DOHH2 (cell line): ENCODE measurements at regions not wholly inside any gene's neighbourhood (a gene's known extent, or its start where the extent isn't known, plus 50 kb on each side); places are given as distances from the start of the nearest gene placed in this dataset.

Experiments used
- EZH2phosphoT487 ChIP-seq: fragments of 200-600 bp; sonication (generic); IDR thresholded peaks from 2 replicates; pipeline ENCODE4 v1.6.1; 2017; ENCODE audit warnings: borderline replicate concordance, mild to moderate bottlenecking, antibody characterized with exemption, low read length, moderate library complexity, mixed read lengths
- TF ChIP-seq, protein P1 (sequence below): fragments of 200-600 bp; sonication (generic); IDR thresholded peaks from one replicate; pipeline ENCODE4 v1.5.1; 2014; ENCODE audit warnings: antibody characterized with exemption, mild to moderate bottlenecking, low read depth, low read length; ENCODE audit not compliant: poor library complexity, severe bottlenecking

DNA sequence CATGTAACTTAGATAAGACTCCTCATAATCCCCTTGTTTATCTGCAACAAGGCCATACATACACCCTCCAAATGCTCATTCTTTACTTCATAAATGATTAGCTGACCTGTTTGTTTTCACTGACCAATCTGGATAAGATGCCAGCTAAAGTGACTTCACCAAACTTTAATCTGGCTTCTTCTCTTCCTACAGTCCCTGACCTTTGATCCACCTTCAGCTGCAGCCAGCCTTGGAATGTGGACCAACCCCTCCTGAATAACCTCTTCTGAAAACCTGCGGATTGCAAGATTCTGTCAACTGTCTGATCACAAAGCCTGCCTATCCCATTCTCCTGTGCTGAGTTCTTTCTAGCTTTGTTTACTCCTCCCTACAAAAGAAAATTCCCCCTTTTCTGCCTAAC lies 476.8 kb downstream of the LRRC70 start:
- TF ChIP-seq, protein P1, sequence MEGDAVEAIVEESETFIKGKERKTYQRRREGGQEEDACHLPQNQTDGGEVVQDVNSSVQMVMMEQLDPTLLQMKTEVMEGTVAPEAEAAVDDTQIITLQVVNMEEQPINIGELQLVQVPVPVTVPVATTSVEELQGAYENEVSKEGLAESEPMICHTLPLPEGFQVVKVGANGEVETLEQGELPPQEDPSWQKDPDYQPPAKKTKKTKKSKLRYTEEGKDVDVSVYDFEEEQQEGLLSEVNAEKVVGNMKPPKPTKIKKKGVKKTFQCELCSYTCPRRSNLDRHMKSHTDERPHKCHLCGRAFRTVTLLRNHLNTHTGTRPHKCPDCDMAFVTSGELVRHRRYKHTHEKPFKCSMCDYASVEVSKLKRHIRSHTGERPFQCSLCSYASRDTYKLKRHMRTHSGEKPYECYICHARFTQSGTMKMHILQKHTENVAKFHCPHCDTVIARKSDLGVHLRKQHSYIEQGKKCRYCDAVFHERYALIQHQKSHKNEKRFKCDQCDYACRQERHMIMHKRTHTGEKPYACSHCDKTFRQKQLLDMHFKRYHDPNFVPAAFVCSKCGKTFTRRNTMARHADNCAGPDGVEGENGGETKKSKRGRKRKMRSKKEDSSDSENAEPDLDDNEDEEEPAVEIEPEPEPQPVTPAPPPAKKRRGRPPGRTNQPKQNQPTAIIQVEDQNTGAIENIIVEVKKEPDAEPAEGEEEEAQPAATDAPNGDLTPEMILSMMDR: no peak
- TF ChIP-seq EZH2phosphoT487: no peak
